ENCODE measurements at regions not wholly inside any gene's neighbourhood (a gene's known extent, or its start where the extent isn't known, plus 50 kb on each side); places are given as distances from the start of the nearest gene placed in this dataset.
"Not testable (repeated sequence)": the region's sequence is repeated elsewhere in the genome, so short reads cannot be mapped to it uniquely, and the experiment has no call there.

GRCh38 chr9:79489261-79490000, 82.3 kb upstream of the TLE4 start:
- no peak for DNase-seq

- DNase-seq = no peak
Measured at GRCh38 chr9:79490657-79491248, 81.0 kb upstream of the TLE4 start.

- DNase-seq = no peak
Measured at GRCh38 chr9:79492092-79493009, 79.4 kb upstream of the TLE4 start.

GRCh38 chr9:79500196-79500864, 71.4 kb upstream of the TLE4 start:
- not testable (repeated sequence) for DNase-seq

GRCh38 chr9:79501546-79501945, 70.2 kb upstream of the TLE4 start:
- no peak for DNase-seq

- no peak for DNase-seq
Measured at GRCh38 chr9:79507801-79508200, 64.0 kb upstream of the TLE4 start.

GRCh38 chr9:79512251-79512650, 59.5 kb upstream of the TLE4 start:
- no peak for DNase-seq
